SJSA1 (cell line): ENCODE measurements at regions not wholly inside any gene's neighbourhood (a gene's known extent, or its start where the extent isn't known, plus 50 kb on each side); places are given as distances from the start of the nearest gene placed in this dataset.

Experiments used
- DNase-seq, 2 experiments: peaks; one replicate each; pipeline ENCODE4 v3.0.0-alpha.2; 2015 to 2020; ENCODE audit warnings: low spot score in 2 of 2, low read depth in 1 of 2
- H3K27ac ChIP-seq: fragments of 250-450 bp; sonication (Bioruptor Pico); 2 replicates; pipeline ENCODE4 v1.5.1; 2020; ENCODE audit warnings: mild to moderate bottlenecking, moderate library complexity
- H3K27me3 ChIP-seq: fragments of 250-450 bp; sonication (Bioruptor Pico); replicated peaks from 2 replicates; pipeline ENCODE4 v1.5.1; 2020; ENCODE audit warnings: mild to moderate bottlenecking, moderate library complexity
- H3K36me3 ChIP-seq: fragments of 250-450 bp; sonication (Bioruptor Pico); 2 replicates; pipeline ENCODE4 v1.5.1; 2020; ENCODE audit warnings: mild to moderate bottlenecking
- H3K4me1 ChIP-seq: fragments of 250-450 bp; sonication (Bioruptor Pico); replicated peaks from 2 replicates; pipeline ENCODE4 v1.6.1; 2021; ENCODE audit warnings: mild to moderate bottlenecking
- H3K4me3 ChIP-seq: fragments of 250-450 bp; sonication (Bioruptor Pico); 2 replicates; pipeline ENCODE4 v1.5.1; 2020; ENCODE audit warnings: mild to moderate bottlenecking
- H3K9me3 ChIP-seq: fragments of 250-450 bp; sonication (Bioruptor Pico); replicated peaks from 2 replicates; pipeline ENCODE4 v1.5.1; 2020; ENCODE audit warnings: mild to moderate bottlenecking

GRCh38 chr4:36461344-36461743 is 179.9 kb downstream of the DTHD1 start:
- Histone ChIP-seq H3K27ac (no peak overlapping the region), H3K36me3 (no peaks in the 10 kb centered on the region), H3K4me3 (no peak overlapping the region), H3K27me3 (no peaks in the 10 kb centered on the region), H3K9me3 (no peaks in the 10 kb centered on the region), H3K4me1 (no peaks in the 10 kb centered on the region)
- DNase-seq = no peak

GRCh38 chr4:36467670-36468069 is 186.3 kb downstream of the DTHD1 start:
- no peaks in the 10 kb centered on the region for H3K9me3 ChIP-seq
- H3K4me3 ChIP-seq = no peak overlapping the region
- no peak overlapping the region for H3K27ac ChIP-seq
- H3K27me3 ChIP-seq = no peaks in the 10 kb centered on the region
- H3K36me3 ChIP-seq = no peaks in the 10 kb centered on the region
- DNase-seq = no peak
- no peaks in the 10 kb centered on the region for H3K4me1 ChIP-seq

- Histone ChIP-seq H3K27ac (no peak overlapping the region), H3K36me3 (no peaks in the 10 kb centered on the region), H3K9me3 (no peaks in the 10 kb centered on the region), H3K4me1 (no peaks in the 10 kb centered on the region), H3K27me3 (no peaks in the 10 kb centered on the region), H3K4me3 (no peak overlapping the region)
- no peak for DNase-seq
Observed at GRCh38 chr4:36471903-36472302, 190.5 kb downstream of the DTHD1 start.

GRCh38 chr4:36476135-36476534 is 194.7 kb downstream of the DTHD1 start:
- Histone ChIP-seq H3K4me1 (no peaks in the 10 kb centered on the region), H3K27me3 (no peaks in the 10 kb centered on the region), H3K36me3 (no peaks in the 10 kb centered on the region), H3K9me3 (no peaks in the 10 kb centered on the region), H3K27ac (no peak overlapping the region), H3K4me3 (no peak overlapping the region)
- no peak for DNase-seq

GRCh38 chr4:36477861-36478260 is 196.4 kb downstream of the DTHD1 start:
- Histone ChIP-seq H3K9me3 (no peaks in the 10 kb centered on the region), H3K36me3 (no peaks in the 10 kb centered on the region), H3K27me3 (no peaks in the 10 kb centered on the region), H3K4me1 (no peaks in the 10 kb centered on the region), H3K27ac (no peak overlapping the region), H3K4me3 (no peak overlapping the region)
- DNase-seq = no peak

- no peaks in the 10 kb centered on the region for H3K9me3 ChIP-seq
- H3K27me3 ChIP-seq = no peaks in the 10 kb centered on the region
- no peaks in the 10 kb centered on the region for H3K36me3 ChIP-seq
- no peak overlapping the region for H3K4me3 ChIP-seq
- no peak for DNase-seq
- no peak overlapping the region for H3K27ac ChIP-seq
- no peaks in the 10 kb centered on the region for H3K4me1 ChIP-seq
Observed at GRCh38 chr4:36485885-36486284, 204.5 kb downstream of the DTHD1 start.

- Histone ChIP-seq H3K4me1 (no peaks in the 10 kb centered on the region), H3K4me3 (no peak overlapping the region), H3K36me3 (no peaks in the 10 kb centered on the region), H3K27ac (no peak overlapping the region), H3K9me3 (no peaks in the 10 kb centered on the region), H3K27me3 (no peaks in the 10 kb centered on the region)
- no peak for DNase-seq
Observed at GRCh38 chr4:36489798-36490197, 208.4 kb downstream of the DTHD1 start.

GRCh38 chr4:36492041-36492440 is 210.6 kb downstream of the DTHD1 start:
- Histone ChIP-seq H3K36me3 (no peaks in the 10 kb centered on the region), H3K4me3 (no peak overlapping the region), H3K27ac (no peak overlapping the region), H3K9me3 (no peaks in the 10 kb centered on the region), H3K27me3 (no peaks in the 10 kb centered on the region), H3K4me1 (no peaks in the 10 kb centered on the region)
- no peak for DNase-seq

- no peaks in the 10 kb centered on the region for H3K9me3 ChIP-seq
- H3K27ac ChIP-seq = no peak overlapping the region
- no peaks in the 10 kb centered on the region for H3K36me3 ChIP-seq
- DNase-seq = no peak
- H3K4me3 ChIP-seq = no peak overlapping the region
- H3K4me1 ChIP-seq = no peaks in the 10 kb centered on the region
- no peaks in the 10 kb centered on the region for H3K27me3 ChIP-seq
Observed at GRCh38 chr4:36492590-36492989, 211.2 kb downstream of the DTHD1 start.

GRCh38 chr4:36493251-36493650 is 211.8 kb downstream of the DTHD1 start:
- Histone ChIP-seq H3K27me3 (no peaks in the 10 kb centered on the region), H3K4me1 (no peaks in the 10 kb centered on the region), H3K36me3 (no peaks in the 10 kb centered on the region), H3K27ac (no peak overlapping the region), H3K9me3 (no peaks in the 10 kb centered on the region), H3K4me3 (no peak overlapping the region)
- no peak for DNase-seq

- H3K27me3 ChIP-seq = no peaks in the 10 kb centered on the region
- no peak overlapping the region for H3K27ac ChIP-seq
- no peaks in the 10 kb centered on the region for H3K36me3 ChIP-seq
Observed at GRCh38 chr4:36494016-36494415, 212.6 kb downstream of the DTHD1 start.

GRCh38 chr4:36494747-36495146 is 213.3 kb downstream of the DTHD1 start:
- no peak overlapping the region for H3K27ac ChIP-seq
- H3K36me3 ChIP-seq = no peaks in the 10 kb centered on the region
- H3K9me3 ChIP-seq = no peaks in the 10 kb centered on the region
- no peak overlapping the region for H3K4me3 ChIP-seq
- no peaks in the 10 kb centered on the region for H3K27me3 ChIP-seq
- no peak for DNase-seq
- H3K4me1 ChIP-seq = no peaks in the 10 kb centered on the region

More at GRCh38 chr4:36494016-36494415, 212.6 kb downstream of the DTHD1 start:
- DNase-seq = no peak
- no peaks in the 10 kb centered on the region for H3K4me1 ChIP-seq
- H3K4me3 ChIP-seq = no peak overlapping the region
- no peaks in the 10 kb centered on the region for H3K9me3 ChIP-seq

- Histone ChIP-seq H3K4me3 (no peak overlapping the region), H3K4me1 (no peaks in the 10 kb centered on the region), H3K9me3 (no peaks in the 10 kb centered on the region), H3K27me3 (no peaks in the 10 kb centered on the region), H3K36me3 (no peaks in the 10 kb centered on the region), H3K27ac (no peak overlapping the region)
- no peak for DNase-seq
Observed at GRCh38 chr4:36502350-36502749, 220.9 kb downstream of the DTHD1 start.

GRCh38 chr4:36508394-36508793 is 227.0 kb downstream of the DTHD1 start:
- no peak for DNase-seq
- Histone ChIP-seq H3K27ac (no peak overlapping the region), H3K4me1 (no peaks in the 10 kb centered on the region), H3K27me3 (no peaks in the 10 kb centered on the region), H3K9me3 (no peaks in the 10 kb centered on the region), H3K36me3 (no peaks in the 10 kb centered on the region), H3K4me3 (no peak overlapping the region)

GRCh38 chr4:36509845-36510244 is 228.4 kb downstream of the DTHD1 start:
- Histone ChIP-seq H3K4me1 (no peaks in the 10 kb centered on the region), H3K9me3 (no peaks in the 10 kb centered on the region), H3K27me3 (no peaks in the 10 kb centered on the region), H3K36me3 (no peaks in the 10 kb centered on the region), H3K4me3 (no peak overlapping the region), H3K27ac (no peak overlapping the region)
- no peak for DNase-seq
